HG03520 (cell line): ENCODE measurements at regions not wholly inside any gene's neighbourhood (a gene's known extent, or its start where the extent isn't known, plus 50 kb on each side); places are given as distances from the start of the nearest gene placed in this dataset.

Experiments
- ATAC-seq: cut with Tn5 transposase; IDR thresholded peaks from one replicate; pipeline ENCODE4 v1.9.1; 2021; ENCODE audit warnings: mild to moderate bottlenecking, moderate library complexity; ENCODE audit not compliant: unreplicated experiment

DNA sequence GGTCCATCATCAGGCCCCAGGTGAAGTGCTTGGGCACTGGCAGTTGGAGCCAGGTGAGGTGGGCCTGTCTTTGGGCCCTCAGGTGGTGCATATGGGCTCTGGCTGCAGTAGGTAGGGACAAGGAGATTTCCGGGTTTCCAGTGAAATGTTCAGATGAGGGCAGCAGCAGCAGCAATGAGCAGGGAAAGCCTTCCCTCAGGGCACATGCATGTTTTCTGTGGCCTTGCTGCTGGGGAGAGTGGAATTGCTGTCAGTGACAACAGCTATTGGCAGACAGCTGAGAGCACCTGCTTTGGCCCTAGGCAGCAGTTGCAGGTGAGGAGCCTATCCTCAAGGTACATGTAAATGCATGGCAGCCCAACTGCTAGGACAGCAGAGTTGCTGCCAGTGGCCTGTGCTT, 58.9 kb upstream of the QRFPR start:
- ATAC-seq: no peak
